Neural cell (in vitro differentiated cells): ENCODE measurements at regions not wholly inside any gene's neighbourhood (a gene's known extent, or its start where the extent isn't known, plus 50 kb on each side); places are given as distances from the start of the nearest gene placed in this dataset.
"Not testable (repeated sequence)": the region's sequence is repeated elsewhere in the genome, so short reads cannot be mapped to it uniquely, and the experiment has no call there.

Source experiments
- CTCF ChIP-seq: fragments of 450-650 bp; IDR thresholded peaks from 2 replicates; pipeline ENCODE4 v1.5.1; 2014; ENCODE audit warnings: antibody characterized with exemption, mild to moderate bottlenecking, moderate library complexity; ENCODE audit not compliant: poor library complexity, severe bottlenecking
- POLR2AphosphoS5 ChIP-seq: IDR thresholded peaks from 2 replicates; pipeline ENCODE4 v1.6.1; 2012
- REST ChIP-seq: IDR thresholded peaks from 2 replicates; pipeline ENCODE4 v1.6.1; 2012; ENCODE audit warnings: borderline replicate concordance

- TF ChIP-seq REST, POLR2AphosphoS5, CTCF: not testable (repeated sequence)
Observed at GRCh38 chr2:210986806-210987205, 430.4 kb downstream of the CPS1 start.
